ENCODE measurements at regions not wholly inside any gene's neighbourhood (a gene's known extent, or its start where the extent isn't known, plus 50 kb on each side); places are given as distances from the start of the nearest gene placed in this dataset.

DNA sequence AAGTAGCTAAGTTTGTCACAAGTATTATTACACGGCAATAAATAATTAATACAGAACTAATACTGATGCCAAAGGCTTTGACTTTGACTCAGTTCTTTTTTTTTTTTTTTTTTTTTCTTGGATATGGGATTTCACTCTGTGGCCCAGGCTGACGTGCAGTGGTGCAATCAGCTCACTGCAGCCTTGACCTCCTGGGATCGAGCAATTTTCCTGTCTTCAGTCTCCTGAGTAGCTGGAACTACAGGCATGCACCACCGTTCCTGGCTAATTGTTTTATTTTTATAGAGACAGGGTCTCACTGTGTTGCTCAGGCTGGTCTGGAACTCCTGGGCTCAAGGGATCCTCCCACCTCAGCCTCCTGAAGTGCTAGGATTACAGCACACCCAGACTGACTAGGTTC lies 284.5 kb downstream of the SS18 start:
- DNase-seq: no peak

DNA sequence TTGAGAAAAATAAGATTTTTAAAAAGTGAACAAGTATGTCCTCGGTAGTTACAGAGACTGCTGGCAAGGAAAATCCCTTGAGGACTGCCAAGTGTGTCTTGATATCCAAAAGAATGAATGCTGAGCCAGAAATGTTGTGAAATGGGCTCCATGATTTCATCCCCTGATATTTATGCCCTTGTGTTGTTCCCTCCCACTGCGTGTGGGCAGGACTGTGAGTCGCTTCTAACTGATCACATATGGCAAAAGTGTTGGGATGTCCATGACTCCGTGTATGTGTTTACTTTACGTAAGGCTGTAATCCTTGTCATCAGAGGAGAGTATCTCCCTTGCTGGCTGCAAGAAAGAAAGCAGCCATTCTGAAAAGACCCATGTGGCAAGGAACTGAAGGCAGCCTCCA lies 285.1 kb downstream of the SS18 start:
- DNase-seq: no peak

DNA sequence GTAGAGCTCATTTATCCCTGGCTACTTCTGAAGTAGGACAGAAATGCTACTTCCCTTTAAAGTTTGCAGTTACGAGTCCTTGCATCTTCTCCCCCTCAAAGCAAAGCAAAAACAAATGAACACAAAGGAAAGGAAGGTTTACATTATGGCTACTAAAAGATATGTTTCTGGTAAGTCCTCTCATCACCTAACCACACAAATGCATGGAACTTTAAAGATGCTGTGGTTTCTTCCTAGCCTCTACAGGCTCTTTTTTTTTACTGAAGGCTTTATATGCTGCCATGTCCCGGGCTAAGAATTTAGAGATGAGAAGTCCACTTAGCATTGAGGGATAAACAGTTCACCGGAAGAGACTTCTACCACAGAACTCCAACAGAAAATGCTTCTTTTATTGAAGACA lies 291.2 kb downstream of the SS18 start:
- DNase-seq: no peak

DNA sequence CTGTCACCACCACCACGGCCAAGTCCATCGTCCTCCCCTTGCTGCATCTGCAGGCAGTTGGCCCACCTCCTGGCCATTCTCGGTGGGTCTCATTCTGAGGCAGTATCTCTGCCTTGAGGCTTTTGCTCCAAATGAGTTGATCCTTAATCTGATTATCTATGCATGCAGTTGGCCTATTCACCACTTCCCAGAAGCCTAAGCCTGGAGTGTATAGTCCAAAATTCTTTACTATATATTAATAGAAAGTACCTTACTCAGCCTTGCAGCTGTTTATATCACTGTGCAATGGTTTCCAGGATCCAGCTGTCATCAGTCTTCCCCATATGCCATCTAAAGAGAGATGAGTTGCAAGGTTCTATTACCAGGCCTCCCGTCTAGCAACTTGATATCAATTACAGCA lies 292.4 kb downstream of the SS18 start:
- no peak for DNase-seq

DNA sequence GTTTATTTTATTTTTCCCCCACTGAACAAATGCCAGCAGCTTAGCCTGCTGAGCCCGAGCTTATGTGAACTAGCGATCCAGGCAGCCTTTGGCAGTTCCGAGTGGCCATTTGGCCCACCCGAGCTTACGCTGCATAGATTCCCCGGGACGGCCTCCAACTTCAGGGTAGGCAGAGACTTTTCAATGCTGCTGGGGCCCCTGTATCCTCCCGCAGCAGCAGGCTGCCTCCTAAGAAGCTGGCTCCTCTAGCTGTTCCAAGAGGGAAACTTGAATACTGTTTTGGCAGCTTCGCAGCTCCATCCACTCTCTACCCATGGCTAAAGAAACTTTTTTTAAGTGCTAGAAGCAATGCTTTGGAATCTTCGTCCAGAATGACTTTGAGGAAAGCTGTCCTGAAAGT lies 295.2 kb downstream of the SS18 start:
- no peak for DNase-seq

DNA sequence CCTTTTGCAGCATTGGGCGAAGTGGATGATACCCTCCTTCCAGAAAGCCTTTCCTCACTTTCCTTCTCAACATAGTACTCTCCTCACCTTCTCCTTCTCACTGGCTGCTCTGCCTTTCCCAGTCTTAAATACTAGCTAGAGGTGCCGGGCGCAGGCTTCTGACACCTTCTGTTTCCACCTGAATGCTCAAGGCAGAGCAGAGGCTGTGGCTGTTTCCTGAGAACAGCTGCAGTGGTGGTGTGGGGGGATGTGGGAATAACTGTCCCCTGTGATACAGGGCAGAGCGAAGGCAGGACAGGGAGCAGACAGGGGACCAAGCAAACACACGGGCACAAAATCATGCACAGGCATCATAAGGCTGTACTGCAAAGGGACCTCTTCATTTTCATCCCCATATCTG lies 303.1 kb downstream of the SS18 start:
- DNase-seq: no peak

DNA sequence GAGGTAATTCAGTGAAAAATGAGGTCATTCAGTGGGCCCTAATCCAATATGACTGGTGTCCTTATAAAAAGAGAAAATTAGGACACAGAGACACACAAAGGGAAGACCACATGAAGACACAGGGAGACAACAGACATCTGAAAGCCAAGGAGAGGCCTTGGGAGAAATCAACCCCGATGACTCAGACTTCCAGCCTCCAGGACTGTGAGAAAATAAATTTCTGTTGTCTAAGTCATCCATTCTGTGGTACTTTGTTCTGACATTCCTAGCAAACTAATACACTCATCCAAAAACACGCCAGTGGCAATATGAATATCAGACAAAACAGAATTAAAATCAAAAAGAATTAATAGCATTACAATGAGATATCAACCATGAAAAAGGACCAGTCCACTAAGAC lies 303.7 kb downstream of the SS18 start:
- DNase-seq: no peak

DNA sequence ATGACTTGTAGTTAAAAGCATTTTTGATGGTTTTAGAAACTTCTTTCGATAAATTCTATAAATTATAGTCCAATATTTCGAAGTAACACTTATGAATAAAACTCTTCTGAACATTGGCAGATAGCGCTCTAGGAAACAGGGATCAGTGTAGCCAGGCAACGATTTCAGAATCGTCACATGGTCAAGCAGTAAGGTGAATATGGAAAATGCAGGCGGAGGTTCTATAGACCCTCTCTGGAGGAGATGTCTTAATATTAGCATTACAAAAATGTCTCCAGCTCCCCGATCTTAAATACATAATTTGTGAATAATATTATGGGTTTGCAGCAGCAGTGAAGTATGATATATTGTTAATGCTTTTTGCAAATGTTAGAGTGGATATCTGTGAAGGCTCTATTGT lies 310.3 kb downstream of the SS18 start:
- DNase-seq: no peak

DNA sequence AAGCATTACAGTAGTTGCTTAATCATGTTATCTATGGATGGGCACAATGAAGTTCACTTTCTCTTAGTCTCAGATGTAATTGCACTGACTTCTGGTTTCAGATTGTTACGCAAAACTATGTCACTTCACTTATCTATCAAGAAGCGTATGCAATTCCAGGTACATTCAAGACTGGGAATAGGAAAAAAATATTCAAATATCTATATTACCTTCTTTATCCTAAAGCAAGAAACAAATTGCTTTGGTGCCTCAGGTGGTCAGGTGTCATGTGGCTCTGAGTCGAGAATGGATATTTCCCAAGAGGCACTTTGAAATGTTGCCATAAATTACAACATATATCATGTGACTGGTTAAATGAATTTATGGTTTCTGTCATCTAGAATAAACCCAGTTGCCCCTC lies 318.6 kb downstream of the SS18 start:
- DNase-seq: no peak

DNA sequence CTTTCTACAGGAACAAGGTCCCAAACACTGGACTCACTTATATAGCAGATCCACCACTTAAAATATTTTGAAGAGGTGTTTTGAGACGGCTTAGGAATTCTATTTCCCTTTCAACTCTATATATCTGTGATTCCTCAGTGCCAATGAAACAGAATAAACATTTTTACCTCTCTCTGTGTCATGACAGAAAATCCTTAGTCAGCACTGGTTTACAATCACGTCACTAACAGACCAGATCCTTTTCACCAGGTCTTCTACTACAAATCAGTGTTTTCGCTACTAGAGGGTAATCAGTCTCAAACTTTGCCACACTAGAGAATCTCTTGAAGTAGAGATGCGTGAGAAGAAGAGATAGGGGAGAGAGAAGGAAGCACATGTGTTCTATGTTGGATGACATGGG lies 325.6 kb downstream of the SS18 start:
- no peak for DNase-seq

DNA sequence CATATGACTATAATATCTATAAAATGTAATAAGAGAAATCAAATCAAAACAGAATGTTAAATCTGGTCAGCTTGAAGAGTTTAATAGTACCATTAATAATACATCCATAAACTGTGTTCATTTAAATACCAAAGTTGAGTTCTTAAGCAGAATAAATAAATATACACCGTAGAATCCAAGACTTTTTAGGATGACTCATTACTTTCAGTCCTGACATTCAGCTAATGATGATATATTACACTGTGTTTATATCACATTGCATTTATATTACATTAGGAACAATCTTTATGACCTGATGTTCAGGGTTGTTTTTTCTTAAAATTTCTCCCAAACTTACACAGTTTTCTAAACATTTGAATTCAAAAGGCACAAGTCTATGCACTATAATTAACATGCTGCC lies 331.3 kb downstream of the SS18 start:
- no peak for DNase-seq

DNA sequence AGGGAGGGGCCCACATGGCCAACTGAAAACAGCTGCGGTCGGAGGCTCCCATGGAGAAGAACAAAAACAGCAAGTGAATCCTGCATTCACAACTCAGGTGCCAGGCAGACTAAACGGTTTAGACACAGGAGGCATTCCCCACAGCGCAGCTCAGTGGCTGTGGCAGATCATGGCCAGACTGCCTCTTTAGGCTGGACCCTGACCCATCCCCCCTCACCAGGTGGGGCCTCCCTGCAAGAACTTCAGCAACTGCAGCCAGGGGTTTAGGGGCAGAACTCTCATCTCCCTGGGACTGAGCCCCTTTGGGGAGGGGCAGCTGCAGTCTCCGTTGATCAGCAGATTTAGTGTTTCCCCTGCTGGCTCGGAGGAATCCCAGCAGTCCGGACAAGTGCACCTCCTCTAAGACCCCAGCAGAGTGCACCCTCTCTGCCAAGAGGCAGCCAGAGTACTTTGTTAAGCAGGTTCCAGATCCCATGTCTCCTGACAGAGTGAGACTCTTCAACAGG lies 346.7 kb downstream of the SS18 start:
- no peak for DNase-seq

DNA sequence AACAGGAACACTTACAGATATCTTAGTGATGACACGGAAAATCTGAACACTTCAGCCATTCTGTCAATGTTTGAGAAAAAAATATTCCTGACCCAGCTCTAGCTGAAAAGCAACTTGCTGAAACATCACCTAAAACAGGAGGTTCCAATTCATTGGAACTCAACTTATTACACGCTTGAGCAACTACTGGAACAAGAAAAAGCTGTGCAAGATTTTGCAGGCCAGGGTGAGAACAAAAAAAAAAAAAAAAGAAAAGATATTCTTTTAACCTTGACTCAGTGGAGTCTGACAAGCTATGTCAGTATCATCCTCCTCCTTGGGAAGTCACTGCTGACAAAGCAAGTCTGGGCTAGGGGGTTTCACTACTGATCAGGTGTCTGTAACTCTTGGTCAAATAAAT lies 351.0 kb downstream of the SS18 start:
- DNase-seq: no peak

DNA sequence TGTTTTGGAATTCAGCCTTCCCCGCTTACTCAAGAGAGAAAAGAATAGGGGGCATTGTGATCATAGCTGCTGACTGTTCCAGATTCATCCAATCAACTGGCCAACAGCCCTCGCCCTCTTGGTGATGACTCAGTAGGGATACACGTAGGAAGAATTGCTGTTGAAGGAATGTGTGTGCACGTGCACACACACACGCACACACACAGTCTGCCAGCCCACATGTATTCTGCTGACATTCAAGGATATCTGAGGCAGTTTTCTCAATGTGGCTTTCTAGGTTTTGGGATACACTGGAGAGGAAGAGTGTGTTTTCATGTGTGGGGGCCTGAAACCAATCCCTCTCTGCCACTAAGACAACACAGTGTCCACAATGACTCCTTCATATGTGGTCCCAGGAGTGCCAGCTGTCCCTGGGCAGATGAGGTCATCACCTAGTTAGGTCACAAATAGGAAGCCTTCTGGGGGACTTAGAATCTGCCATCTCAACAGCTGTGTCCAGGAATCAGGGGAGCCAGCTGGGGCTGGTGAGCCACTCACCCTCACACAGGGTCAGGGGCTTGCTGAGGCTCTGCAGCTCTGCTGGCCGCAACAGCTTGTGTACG lies 352.6 kb downstream of the SS18 start:
- no peak for DNase-seq

DNA sequence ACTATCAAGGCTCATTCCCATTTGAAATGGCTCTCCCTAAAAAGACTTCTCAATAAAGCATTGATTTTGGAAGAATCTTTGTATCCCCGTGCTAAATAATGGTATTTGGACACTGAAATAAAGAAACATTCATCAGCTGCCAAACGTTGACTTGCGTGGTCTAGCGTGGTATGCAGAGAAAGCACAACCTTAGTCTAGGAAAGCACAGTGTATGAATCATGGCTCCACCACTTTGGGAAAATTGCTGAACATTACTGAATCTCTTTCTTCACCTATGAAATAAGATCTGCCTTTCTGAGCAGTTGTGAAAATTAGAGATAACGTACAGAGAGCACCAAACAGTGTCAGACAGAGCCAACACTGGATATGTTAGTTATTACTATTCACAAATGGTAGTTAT lies 353.9 kb downstream of the SS18 start:
- DNase-seq: no peak

DNA sequence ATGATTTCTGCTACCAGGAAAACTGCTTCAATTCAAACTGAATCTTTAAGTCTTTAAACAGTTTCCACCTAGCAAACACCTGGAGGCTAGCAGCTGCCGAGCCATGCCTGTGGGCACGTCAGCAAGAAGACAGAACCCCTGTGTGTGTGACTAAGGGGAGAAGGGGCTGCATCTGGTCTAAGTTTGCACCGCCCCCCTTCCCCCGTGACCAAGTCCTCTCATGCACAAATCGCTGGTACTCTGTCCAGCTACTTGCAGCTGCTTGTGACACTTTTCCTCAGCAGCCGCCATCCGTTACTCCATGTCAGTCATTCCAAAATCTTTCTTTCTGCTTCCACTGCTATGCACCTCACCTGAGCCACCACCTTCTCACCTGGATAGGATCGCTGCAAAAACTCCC lies 355.0 kb downstream of the SS18 start:
- no peak for DNase-seq

DNA sequence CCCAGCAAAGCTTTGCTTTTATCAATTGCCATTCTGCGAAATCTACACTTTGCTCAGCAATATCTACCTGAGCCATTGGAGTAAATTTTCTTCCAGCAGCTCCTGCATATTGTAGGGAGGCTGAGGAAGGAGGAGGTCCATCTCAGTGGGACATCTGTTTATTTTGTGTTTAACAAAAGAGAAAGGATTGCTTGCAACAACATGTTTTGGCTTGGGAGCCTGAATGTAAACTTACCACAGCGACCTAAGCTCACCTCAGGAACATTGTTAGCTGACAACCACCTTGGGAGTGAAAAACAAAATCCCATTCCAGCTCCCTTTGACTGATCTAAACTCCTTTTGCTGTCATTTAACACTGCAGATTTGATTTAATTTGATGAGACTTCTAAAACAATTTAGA lies 356.1 kb downstream of the SS18 start:
- DNase-seq: no peak

DNA sequence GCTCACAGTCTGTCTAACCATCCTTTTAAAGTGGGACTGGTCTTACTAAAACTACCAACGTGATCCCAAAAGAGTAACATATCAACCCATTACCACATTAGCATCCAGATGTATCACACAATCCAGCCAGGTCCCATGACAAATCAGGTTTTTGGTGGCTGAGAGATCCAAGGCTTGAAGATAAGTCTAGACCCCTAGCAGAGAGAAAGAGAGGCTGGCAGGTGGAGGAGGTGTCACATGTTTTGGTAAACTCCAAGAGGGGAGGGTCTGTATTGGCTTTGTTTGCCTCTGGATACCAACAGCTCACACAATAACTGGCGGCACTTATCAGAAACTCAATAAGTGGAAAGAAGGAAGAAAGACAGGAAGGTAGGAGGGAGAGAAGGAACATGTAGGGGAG lies 357.6 kb downstream of the SS18 start:
- DNase-seq: no peak

DNA sequence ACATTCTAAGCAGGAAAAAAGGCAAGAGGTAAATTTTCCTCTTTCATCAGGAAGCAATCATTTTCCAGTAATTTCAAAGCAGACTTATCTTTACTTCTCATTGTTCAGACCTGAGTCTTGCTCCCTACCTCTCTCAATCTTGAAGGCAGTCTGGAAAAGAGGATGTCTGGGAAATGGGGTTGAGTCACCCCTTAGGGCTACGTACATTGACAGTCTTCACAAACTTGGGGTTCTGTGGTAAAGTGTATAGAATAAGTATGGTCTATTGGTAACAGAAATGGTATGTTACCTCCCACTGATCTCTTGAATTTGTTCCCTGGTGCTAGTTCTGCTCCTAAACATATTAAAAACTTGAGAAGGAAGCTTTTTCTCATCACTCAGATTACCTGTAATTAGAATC lies 361.3 kb downstream of the SS18 start:
- DNase-seq: no peak

DNA sequence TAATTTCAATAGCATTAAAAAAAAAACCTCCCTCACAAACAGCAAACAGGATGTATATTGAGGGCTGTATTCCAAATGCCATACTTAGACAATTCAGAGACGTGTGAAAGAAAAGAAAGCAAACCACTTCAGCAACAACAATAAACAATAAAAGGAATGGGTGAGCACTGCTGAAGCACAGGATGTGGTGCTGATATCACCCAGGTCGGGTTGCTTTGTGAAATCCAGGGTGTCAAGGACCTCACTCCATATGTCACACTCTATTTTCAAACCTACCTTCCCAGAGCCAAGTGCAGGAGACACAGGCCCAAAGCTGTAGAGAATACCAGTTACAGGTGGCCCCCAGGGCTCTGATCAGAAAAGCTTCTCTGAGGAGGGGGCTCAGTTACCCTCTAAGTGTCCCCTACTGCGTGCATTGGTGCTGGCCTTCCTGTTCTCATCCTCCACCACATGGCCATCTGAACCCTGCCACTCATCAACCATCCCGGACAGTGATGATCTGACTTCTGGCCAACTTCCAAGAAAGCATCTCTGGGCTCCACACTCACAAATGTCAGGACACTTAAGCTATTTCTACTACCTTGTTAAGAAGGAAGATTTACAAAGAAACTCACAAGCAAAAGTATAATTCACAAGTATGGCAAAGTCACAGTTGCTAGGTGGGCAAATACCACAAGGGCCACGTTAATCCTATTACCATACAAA lies 363.0 kb downstream of the SS18 start:
- DNase-seq: no peak

DNA sequence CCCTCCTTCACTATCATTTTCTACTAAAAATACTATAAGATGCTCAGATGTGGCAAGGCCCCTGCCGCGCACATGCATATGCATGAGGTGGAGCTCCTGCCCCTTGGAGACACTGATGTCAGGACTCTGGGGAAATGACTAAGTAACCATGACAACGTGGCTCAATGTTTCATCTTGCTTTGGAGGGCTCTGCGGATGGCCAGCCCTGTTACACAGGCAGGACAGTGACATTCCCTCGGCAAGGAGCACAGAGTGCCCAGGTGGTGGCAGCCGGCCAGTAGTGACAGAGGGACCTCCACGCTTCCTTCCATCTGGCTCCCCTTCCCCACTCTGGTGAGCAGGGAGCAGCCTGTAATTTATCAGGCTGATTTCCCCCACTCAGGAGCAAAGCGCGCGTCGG lies 364.1 kb downstream of the SS18 start:
- no peak for DNase-seq

DNA sequence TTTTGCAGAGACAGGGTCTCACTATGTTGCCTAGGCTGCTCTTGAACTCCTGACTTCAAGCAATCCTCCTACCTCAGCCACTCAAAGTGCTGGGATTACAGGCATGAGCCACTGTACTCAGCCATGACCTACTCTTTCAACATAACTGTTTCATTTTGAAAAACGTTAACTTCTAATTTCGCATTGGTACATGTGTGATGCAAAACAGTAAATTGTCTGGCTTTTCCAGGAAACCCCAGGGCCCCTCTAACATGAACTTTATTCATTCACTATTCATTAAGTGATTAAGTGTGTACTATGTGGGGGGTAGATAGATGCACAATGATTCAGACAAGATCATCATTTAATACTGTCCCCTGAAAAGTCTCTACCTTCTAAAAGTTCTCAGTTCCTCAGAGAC lies 364.9 kb downstream of the SS18 start:
- no peak for DNase-seq

DNA sequence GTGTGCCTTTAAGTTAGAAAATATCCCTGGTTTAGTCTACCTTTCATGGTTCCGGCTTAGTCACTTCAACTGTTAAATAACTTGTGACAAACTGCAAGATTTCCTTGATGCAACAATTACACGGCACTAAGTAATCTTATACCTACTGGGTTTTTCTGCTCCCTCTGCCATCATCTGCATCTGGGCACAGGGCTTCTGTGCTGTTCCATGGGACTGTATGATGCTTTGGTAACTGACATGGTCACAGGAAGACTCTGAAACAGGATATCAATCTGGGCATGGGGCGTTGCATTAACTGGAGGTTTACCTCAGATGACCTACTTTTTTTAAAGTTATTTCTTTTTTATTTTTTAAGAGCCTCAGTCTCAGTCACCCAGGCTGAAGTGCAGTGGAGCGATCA lies 365.4 kb downstream of the SS18 start:
- no peak for DNase-seq

DNA sequence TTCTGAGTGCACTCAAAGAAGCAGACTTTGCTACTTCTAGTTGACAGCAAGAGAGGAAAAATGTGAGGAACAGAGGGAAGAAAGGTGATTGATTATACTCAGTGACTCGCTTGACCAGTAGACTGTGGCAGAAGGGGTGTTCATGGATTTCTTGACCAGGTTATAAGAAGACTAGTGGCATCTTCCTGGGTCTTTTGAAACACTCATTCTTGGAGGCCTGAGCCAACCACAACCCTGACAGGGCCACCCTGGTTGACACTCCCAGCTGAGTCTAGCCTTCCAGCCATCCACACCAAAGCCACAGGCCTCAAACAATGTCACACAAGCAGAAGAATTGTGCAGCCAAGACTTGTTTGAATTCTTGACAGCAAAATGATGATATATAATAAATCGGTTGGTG lies 366.3 kb downstream of the SS18 start:
- DNase-seq: no peak

DNA sequence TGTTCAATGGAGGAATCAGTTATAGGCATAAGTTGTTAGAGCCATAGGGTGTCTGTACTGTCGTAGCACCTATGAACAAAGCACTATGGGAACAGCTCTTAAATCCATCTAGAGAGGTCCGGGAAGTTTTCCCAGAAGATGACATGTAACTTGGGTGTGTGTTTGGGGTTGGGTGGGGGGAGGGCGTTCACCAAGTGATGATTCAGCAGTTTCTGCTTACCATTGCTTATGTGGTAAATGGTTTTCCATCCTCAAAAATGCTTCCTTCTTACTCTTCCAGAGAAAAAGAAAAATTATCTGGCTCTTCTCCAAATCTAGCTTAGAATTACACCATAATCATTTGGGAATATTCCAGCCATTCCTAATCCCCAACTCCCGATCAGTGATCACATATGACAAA lies 361.1 kb upstream of the ZNF521 start:
- no peak for DNase-seq
